ENCODE measurements at regions not wholly inside any gene's neighbourhood (a gene's known extent, or its start where the extent isn't known, plus 50 kb on each side); places are given as distances from the start of the nearest gene placed in this dataset.
"Not testable (repeated sequence)": the region's sequence is repeated elsewhere in the genome, so short reads cannot be mapped to it uniquely, and the experiment has no call there.

DNA sequence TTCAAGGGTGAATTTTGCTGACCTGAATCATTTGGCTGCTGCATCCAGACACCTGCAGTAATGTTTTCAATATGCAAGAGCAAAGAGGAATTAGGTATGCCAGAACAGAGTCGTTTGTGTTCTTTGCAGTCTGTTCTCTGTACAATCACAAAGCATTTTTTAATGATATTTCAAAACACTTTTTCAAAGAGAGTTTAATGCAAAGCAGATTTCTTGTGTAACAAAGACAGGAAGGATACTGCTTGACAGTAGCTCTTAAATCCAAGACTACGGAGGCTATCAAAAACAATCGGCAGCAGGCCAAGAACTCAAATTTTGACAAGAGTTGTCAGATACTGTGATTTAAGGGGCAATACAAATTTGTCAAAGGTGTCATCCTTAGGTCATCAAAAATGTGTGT, 341.9 kb downstream of the GADD45G start:
- H3K27me3 Mint-ChIP-seq: peaks cover 28% of the 10 kb centered on the region
- no peaks in the 10 kb centered on the region for H3K36me3 Mint-ChIP-seq (ENCODE audit: low read depth)
- H3K9me3 Mint-ChIP-seq: no peaks in the 10 kb centered on the region
- no peak overlapping the region for H3K27ac Mint-ChIP-seq
- peaks cover 7% of the 10 kb centered on the region for H3K4me1 Mint-ChIP-seq (ENCODE audit: low read depth)
- no peak overlapping the region for H3K4me3 Mint-ChIP-seq

DNA sequence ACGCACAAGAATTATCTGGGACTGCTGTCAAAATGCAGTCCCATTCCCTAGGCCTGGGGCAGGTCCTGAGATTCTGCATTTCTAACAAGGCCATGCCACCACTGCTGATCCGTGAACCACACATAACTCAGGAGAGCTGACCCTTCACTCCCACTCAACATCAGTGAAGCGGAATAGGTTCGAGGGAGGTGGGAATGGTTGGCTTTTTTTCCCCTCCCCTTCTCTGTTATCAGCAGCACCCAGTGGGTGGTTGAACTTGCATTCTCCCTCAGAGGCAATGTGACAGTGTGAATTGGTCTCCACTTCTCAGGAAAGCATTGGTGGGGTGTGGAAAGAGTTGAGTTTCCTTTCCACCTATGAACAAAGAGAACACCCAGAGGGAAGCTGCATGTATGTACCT, 344.3 kb downstream of the GADD45G start:
- Mint-ChIP-seq H3K27me3 (peaks cover 12% of the 10 kb centered on the region), H3K36me3 (ENCODE audit: low read depth) (no peaks in the 10 kb centered on the region), H3K4me3 (no peak overlapping the region), H3K9me3 (no peaks in the 10 kb centered on the region), H3K27ac (no peak overlapping the region), H3K4me1 (ENCODE audit: low read depth) (peaks cover 18% of the 10 kb centered on the region)

DNA sequence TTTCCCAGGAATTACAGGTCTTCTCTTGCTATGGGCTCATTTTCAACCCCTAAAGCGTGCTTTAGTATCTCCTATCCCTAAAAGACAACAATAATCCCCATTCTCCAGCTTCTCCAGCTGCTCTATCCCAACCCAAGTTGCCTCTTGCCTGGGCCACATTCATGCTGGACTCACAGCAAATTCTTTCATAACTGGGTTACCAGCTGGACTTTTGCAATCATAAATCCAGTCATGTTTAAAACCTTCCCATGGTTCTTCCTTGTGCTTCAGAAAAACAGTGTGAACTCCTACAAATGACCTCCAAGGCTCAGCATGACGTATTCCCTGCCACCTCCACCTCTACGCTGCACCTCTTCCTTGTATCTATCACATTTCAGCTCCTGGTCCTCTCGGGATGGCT, 346.9 kb downstream of the GADD45G start:
- Mint-ChIP-seq H3K36me3 (ENCODE audit: low read depth) (no peaks in the 10 kb centered on the region), H3K27me3 (peaks cover 9% of the 10 kb centered on the region), H3K27ac (no peak overlapping the region), H3K4me1 (ENCODE audit: low read depth) (peaks cover 18% of the 10 kb centered on the region), H3K9me3 (no peaks in the 10 kb centered on the region), H3K4me3 (no peak overlapping the region)

- Mint-ChIP-seq H3K4me1 (ENCODE audit: low read depth) (peaks cover 18% of the 10 kb centered on the region), H3K27me3 (peaks cover 9% of the 10 kb centered on the region), H3K4me3 (no peak overlapping the region), H3K36me3 (ENCODE audit: low read depth) (no peaks in the 10 kb centered on the region), H3K9me3 (no peaks in the 10 kb centered on the region), H3K27ac (peak overlapping the region; percentile 74)
Measured at GRCh38 chr9:89952401-89952800, 347.6 kb downstream of the GADD45G start.

DNA sequence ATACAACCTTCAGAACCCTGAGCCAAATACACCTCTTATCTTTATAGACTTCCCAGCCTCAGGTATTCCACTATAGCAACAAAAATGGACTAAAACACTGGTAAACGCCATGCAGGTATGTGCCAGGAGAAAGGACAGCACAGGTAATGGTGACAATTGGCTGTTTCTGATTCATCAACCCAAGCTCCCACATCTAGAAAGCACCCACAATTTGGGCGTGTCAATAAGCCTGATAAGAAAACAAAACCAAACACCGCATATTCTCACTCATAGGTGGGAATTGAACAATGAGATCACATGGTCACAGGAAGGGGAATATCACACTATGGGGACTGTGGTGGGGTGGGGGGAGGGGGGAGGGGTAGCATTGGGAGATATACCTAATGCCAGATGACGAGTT, 348.5 kb downstream of the GADD45G start:
- peak overlapping the region; percentile 36 for H3K27ac Mint-ChIP-seq
- H3K36me3 Mint-ChIP-seq (ENCODE audit: low read depth); H3K27me3 Mint-ChIP-seq: not testable (repeated sequence)

DNA sequence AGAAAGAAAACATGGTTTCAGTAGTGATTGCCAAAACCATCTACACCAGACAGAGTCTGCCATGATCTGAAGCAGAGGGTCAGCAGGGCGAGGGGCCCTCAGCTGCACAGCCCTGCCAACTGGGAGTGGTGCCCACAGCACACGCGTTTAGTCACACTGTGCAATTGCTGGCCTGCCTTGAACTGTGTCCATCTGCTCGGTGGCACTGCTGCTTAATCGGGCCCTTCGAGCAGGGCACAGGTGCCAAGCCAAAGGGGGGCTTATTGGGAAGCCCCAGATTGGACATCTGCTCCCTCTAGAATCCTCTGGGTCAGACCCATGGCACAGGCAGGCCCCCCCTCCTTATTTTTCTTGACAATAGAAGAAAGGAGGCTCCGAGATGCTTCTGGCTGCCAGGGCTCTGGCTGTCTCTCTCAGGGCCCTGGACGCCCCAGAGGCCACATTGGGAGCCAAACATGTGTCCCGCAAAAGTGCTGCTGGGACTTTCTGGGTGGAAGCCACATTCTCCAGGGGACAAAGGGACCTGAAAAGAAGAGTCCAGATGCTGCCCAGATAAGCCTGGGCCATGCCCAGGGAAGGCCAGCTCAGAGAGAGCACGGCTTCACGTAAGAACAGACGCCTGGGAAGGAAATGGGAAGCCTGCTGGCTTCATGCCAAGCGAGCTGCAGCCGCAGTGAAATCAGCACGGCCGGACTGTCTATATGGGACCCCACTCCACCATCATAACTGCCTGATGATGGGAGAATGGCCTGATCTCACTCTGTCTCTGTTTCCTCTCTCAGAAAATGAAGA, 349.2 kb downstream of the GADD45G start:
- Mint-ChIP-seq H3K4me3 (no peak overlapping the region), H3K4me1 (ENCODE audit: low read depth) (peaks cover 18% of the 10 kb centered on the region), H3K9me3 (no peaks in the 10 kb centered on the region), H3K27ac (no peak overlapping the region), H3K36me3 (ENCODE audit: low read depth) (no peaks in the 10 kb centered on the region), H3K27me3 (peaks cover 9% of the 10 kb centered on the region)

More for the DNA sequence above, 348.5 kb downstream of the GADD45G start:
- not testable (repeated sequence) for H3K4me3 Mint-ChIP-seq, H3K9me3 Mint-ChIP-seq
- H3K4me1 Mint-ChIP-seq (ENCODE audit: low read depth): peaks cover 18% of the 10 kb centered on the region

DNA sequence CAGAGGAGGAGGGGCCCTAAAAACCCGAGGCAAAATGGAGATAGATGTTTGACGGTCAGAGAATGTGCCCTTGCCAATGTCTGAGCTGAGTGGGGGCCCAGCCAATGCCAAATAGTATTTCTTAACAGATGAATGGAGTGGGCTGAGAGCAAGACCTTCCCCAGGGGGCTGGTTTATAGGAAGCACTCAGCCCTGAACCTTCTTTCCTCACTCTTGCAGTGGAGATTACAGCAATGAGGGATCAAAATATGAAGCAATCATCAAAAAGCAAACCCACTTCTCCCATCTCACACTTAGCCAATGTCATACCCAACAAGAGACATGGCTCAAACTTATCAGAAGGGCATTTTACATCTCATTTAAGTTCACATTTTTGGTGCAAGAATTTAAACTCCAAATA, 350.3 kb downstream of the GADD45G start:
- H3K9me3 Mint-ChIP-seq: no peaks in the 10 kb centered on the region
- H3K4me3 Mint-ChIP-seq: no peak overlapping the region
- no peaks in the 10 kb centered on the region for H3K36me3 Mint-ChIP-seq (ENCODE audit: low read depth)
- no peak overlapping the region for H3K27ac Mint-ChIP-seq
- H3K27me3 Mint-ChIP-seq: peaks cover 5% of the 10 kb centered on the region
- peaks cover 18% of the 10 kb centered on the region for H3K4me1 Mint-ChIP-seq (ENCODE audit: low read depth)

- Mint-ChIP-seq H3K27ac (no peak overlapping the region), H3K27me3 (peaks cover 5% of the 10 kb centered on the region), H3K9me3 (no peaks in the 10 kb centered on the region), H3K4me3 (no peak overlapping the region), H3K4me1 (ENCODE audit: low read depth) (peaks cover 18% of the 10 kb centered on the region), H3K36me3 (ENCODE audit: low read depth) (no peaks in the 10 kb centered on the region)
Measured at GRCh38 chr9:89955626-89956025, 350.8 kb downstream of the GADD45G start.

- H3K4me1 Mint-ChIP-seq (ENCODE audit: low read depth): peaks cover 19% of the 10 kb centered on the region
- H3K27me3 Mint-ChIP-seq: peaks cover 5% of the 10 kb centered on the region
- H3K27ac Mint-ChIP-seq: no peak overlapping the region
- H3K4me3 Mint-ChIP-seq: no peak overlapping the region
- no peaks in the 10 kb centered on the region for H3K36me3 Mint-ChIP-seq (ENCODE audit: low read depth)
- H3K9me3 Mint-ChIP-seq: no peaks in the 10 kb centered on the region
Measured at GRCh38 chr9:89956331-89956730, 351.5 kb downstream of the GADD45G start.

GRCh38 chr9:89956907-89957306, 352.1 kb downstream of the GADD45G start:
- Mint-ChIP-seq H3K9me3 (no peaks in the 10 kb centered on the region), H3K4me1 (ENCODE audit: low read depth) (peaks cover 21% of the 10 kb centered on the region), H3K27ac (no peak overlapping the region), H3K4me3 (no peak overlapping the region), H3K27me3 (peaks cover under 1% of the 10 kb centered on the region), H3K36me3 (ENCODE audit: low read depth) (no peaks in the 10 kb centered on the region)

- H3K4me3 Mint-ChIP-seq: no peak overlapping the region
- peaks cover 15% of the 10 kb centered on the region for H3K4me1 Mint-ChIP-seq (ENCODE audit: low read depth)
- no peaks in the 10 kb centered on the region for H3K9me3 Mint-ChIP-seq
Measured at GRCh38 chr9:89958086-89958485, 353.3 kb downstream of the GADD45G start.

DNA sequence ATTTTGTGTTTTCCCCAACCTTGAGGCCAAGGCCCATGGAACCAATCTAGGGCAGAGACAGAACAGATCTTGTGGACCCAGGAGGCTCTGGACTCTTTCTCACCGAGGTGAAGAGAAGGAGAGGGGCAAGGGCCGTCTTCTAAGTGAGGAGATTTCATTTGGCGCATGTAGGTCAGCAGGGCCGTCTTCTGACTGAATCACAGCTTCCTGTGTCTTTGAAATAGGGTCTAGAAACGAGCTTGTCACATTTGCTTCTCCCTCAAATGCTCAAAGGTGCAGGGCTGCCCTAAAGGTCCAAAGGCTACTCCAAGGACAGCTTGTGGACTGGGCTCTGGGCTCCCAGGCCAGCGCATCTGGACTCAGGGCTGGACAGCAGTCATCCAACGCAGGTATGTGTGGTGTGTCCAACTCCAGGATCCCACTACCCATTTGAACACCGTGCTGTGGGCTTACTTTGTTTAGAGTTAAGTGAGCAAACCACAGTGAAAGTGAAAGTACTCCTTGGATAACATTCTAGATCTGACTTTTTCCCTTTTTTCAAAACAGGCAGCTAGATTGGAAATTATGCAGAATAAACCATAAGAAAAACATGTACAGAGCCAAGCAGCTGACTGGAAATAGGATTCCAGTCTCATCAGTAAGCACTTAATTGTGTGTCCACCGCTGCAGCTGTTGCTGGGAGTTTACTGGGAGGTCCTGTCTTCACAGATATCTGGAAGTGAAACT, 357.0 kb downstream of the GADD45G start:
- H3K4me3 Mint-ChIP-seq: no peak overlapping the region
- H3K4me1 Mint-ChIP-seq (ENCODE audit: low read depth): peaks cover 12% of the 10 kb centered on the region
- H3K9me3 Mint-ChIP-seq: no peaks in the 10 kb centered on the region
- no peaks in the 10 kb centered on the region for H3K36me3 Mint-ChIP-seq (ENCODE audit: low read depth)
- peak overlapping the region; percentile 57 for H3K27ac Mint-ChIP-seq
- no peaks in the 10 kb centered on the region for H3K27me3 Mint-ChIP-seq

More at GRCh38 chr9:89958086-89958485, 353.3 kb downstream of the GADD45G start:
- no peaks in the 10 kb centered on the region for H3K36me3 Mint-ChIP-seq (ENCODE audit: low read depth)
- no peaks in the 10 kb centered on the region for H3K27me3 Mint-ChIP-seq
- H3K27ac Mint-ChIP-seq: no peak overlapping the region

DNA sequence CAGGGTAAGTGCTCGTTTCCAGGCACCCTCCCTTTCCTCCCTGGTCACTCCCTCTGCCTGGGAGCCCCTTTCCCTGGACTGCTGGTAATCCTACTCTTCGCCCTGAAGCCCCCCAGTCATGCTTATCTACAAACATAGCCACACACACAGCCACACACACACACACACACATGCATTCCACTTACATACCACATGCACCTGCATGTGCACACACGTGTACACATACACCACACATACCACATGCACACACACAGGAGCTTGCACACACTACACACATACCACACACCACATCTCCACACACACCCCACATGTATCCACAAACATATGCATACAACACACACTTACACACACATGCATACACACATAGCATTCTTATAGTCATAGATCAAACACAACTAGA, 358.5 kb downstream of the GADD45G start:
- H3K9me3 Mint-ChIP-seq: no peaks in the 10 kb centered on the region
- no peaks in the 10 kb centered on the region for H3K36me3 Mint-ChIP-seq (ENCODE audit: low read depth)

DNA sequence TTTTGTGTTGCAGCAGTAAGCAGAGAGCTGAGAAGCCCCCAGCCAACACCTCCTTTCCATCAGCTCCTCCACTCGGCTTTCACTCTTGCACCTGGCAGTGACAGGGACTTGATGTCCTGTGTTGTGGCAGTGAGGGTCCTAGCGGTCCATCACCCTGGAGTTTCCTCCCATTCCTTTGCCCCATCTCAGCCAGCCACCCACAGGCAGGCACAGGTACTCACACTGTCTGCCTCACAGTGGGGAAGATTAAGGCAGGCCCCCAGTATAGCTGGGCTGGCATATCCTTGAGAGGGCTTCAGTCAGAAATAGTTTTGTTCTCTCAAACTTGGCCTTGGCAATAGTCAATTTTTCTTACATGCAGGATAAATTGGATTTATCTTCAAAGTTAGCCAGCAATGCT, 362.7 kb downstream of the GADD45G start:
- Mint-ChIP-seq H3K4me3 (no peak overlapping the region), H3K27me3 (peaks cover 7% of the 10 kb centered on the region), H3K27ac (no peak overlapping the region), H3K9me3 (no peaks in the 10 kb centered on the region), H3K4me1 (ENCODE audit: low read depth) (peaks cover 24% of the 10 kb centered on the region), H3K36me3 (ENCODE audit: low read depth) (no peaks in the 10 kb centered on the region)

More for the DNA sequence above, 358.5 kb downstream of the GADD45G start:
- Mint-ChIP-seq H3K27ac (no peak overlapping the region), H3K4me3 (no peak overlapping the region), H3K27me3 (peaks cover 2% of the 10 kb centered on the region), H3K4me1 (ENCODE audit: low read depth) (peaks cover 14% of the 10 kb centered on the region)

GRCh38 chr9:89969156-89969675, 364.4 kb downstream of the GADD45G start:
- Mint-ChIP-seq H3K4me1 (ENCODE audit: low read depth) (peaks cover 33% of the 10 kb centered on the region), H3K9me3 (no peaks in the 10 kb centered on the region), H3K36me3 (ENCODE audit: low read depth) (no peaks in the 10 kb centered on the region), H3K27ac (peak overlapping the region; percentile 39), H3K4me3 (no peak overlapping the region), H3K27me3 (peaks cover 7% of the 10 kb centered on the region)

Data from stimulated activated naive CD8-positive, alpha-beta T cell treated with anti-CD3 and anti-CD28 coated beads, Interleukin-15, Interleukin-2, amounts not matched to agents 100 ng/mL and 50 ng/mL, for 24 hours (primary cell).